Kidney (tissue), 13 donors: ENCODE measurements at regions not wholly inside any gene's neighbourhood (a gene's known extent, or its start where the extent isn't known, plus 50 kb on each side); places are given as distances from the start of the nearest gene placed in this dataset.
A peak's percentile ranks its signal among the peaks of the same experiment; 100 is the strongest.

ENCODE experiments used
- DNase-seq, 5 donors: peaks; one replicate each; pipeline ENCODE4 v3.0.0-alpha.2; 2013 to 2020
- FAIRE-seq: peaks from 2 replicates; lab custom pipeline; 2012; peaks lifted over from hg19 to GRCh38; lab: Jason Lieb, UNC
- H3K27ac ChIP-seq, 2 donors: one replicate each; pipeline ENCODE4 v1.7.0; 2013; ENCODE audit warnings: low read depth in 2 of 2, low read length in 2 of 2, inconsistent platforms in 1 of 2
- H3K27me3 ChIP-seq: one replicate; pipeline ENCODE4 v1.7.1; 2013; ENCODE audit warnings: low read length, inconsistent platforms; ENCODE audit not compliant: control insufficient read depth, insufficient read depth
- H3K36me3 ChIP-seq, 3 donors: one replicate each; pipeline versions ENCODE4 v1.7.0 to v1.7.1; 2013; ENCODE audit warnings: low read length in 3 of 3, control low read depth in 1 of 3, inconsistent platforms in 1 of 3; ENCODE audit not compliant: insufficient read depth in 3 of 3, control insufficient read depth in 2 of 3
- H3K4me1 ChIP-seq, 3 donors: one replicate each; pipeline versions ENCODE4 v1.7.0 to v1.7.1; 2013; ENCODE audit warnings: low read length in 3 of 3, inconsistent platforms in 1 of 3, low read depth in 1 of 3; ENCODE audit not compliant: control insufficient read depth in 2 of 3, insufficient read depth in 2 of 3
- H3K4me3 ChIP-seq, 3 donors: one replicate each; pipeline versions ENCODE4 v1.7.0 to v1.8.1; 2013; ENCODE audit warnings: low read length in 3 of 3, control low read depth in 1 of 3, inconsistent platforms in 1 of 3
- H3K9ac ChIP-seq, 3 donors: one replicate each; pipeline versions ENCODE4 v1.7.0 to v1.7.1; 2013; ENCODE audit warnings: low read length in 3 of 3, control low read depth in 1 of 3, inconsistent platforms in 1 of 3
- H3K9me3 ChIP-seq, 3 donors: one replicate each; pipeline versions ENCODE4 v1.7.0 to v1.7.1; 2013; ENCODE audit warnings: low read length in 3 of 3, control low read depth in 1 of 3, inconsistent platforms in 1 of 3; ENCODE audit not compliant: control insufficient read depth in 2 of 3, insufficient read depth in 1 of 3
- intact Hi-C: fragments of 100-400 bp; cut with DNase I; formaldehyde crosslinking; loops from one replicate; pipeline ENCODE4 v1.11.1; 2022
- TF ChIP-seq, protein P1 (sequence below): IDR thresholded peaks from 3 replicates; pipeline ENCODE4 v1.5.1; 2012; ENCODE audit warnings: mild to moderate bottlenecking, moderate library complexity, borderline replicate concordance; ENCODE audit not compliant: insufficient read depth; ENCODE audit errors: extremely low read depth
- donor health status: control.
- donor health status: control.
- donor health status: control.
- donor health status: control.
- donor health status: control.
- donor health status: DM: yes; HTN: yes; CAD: no.
- donor health status: Normal renal cell carcinoma (clear cell type).

GRCh38 chr4:118585015-118585414 lies 100.2 kb upstream of the METTL14 start:
- no peak overlapping the region for H3K4me3 ChIP-seq
- H3K27ac ChIP-seq, result no peak overlapping the region
- no peaks in the 10 kb centered on the region for H3K36me3 ChIP-seq
- FAIRE-seq (no peak), DNase-seq (no peak)
- no peaks in the 10 kb centered on the region for H3K27me3 ChIP-seq
- intact Hi-C loops, result no loop called here
- H3K4me1 ChIP-seq, result no peaks in the 10 kb centered on the region
- TF ChIP-seq, protein P1, sequence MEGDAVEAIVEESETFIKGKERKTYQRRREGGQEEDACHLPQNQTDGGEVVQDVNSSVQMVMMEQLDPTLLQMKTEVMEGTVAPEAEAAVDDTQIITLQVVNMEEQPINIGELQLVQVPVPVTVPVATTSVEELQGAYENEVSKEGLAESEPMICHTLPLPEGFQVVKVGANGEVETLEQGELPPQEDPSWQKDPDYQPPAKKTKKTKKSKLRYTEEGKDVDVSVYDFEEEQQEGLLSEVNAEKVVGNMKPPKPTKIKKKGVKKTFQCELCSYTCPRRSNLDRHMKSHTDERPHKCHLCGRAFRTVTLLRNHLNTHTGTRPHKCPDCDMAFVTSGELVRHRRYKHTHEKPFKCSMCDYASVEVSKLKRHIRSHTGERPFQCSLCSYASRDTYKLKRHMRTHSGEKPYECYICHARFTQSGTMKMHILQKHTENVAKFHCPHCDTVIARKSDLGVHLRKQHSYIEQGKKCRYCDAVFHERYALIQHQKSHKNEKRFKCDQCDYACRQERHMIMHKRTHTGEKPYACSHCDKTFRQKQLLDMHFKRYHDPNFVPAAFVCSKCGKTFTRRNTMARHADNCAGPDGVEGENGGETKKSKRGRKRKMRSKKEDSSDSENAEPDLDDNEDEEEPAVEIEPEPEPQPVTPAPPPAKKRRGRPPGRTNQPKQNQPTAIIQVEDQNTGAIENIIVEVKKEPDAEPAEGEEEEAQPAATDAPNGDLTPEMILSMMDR, result no peak
- H3K9ac ChIP-seq, result no peak overlapping the region
- H3K9me3 ChIP-seq, result no peaks in the 10 kb centered on the region

DNA sequence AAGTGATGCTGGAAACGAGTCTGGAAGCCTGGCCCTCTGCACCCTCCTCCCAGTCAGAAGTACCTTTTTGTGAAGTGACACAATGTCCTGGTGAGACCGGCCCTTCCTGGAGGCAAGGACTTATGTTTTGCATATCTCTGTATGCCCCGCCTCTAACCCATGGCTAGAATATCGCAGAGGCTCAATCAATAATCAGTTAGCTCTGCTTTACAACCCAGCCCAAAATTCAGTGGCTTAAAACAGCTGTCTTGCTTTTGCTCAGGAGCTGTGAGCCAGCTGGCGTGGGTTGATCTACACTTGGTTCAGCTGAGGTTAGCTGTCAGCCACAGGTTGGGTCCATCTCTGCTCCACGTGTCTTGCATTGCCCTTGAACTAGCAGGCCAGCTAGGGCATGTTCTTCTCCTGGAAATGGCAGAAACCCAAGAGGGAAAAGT lies 98.8 kb upstream of the METTL14 start:
- DNase-seq (peak in 1 of 5 donors; percentile 39), FAIRE-seq (no peak)
- Histone ChIP-seq H3K9ac (no peak overlapping the region), H3K36me3 (no peaks in the 10 kb centered on the region), H3K9me3 (no peaks in the 10 kb centered on the region), H3K4me3 (no peak overlapping the region), H3K27ac (no peak overlapping the region), H3K27me3 (no peaks in the 10 kb centered on the region), H3K4me1 (no peaks in the 10 kb centered on the region)
- TF ChIP-seq, protein P1, result no peak
- intact Hi-C loops, result no loop called here

GRCh38 chr4:118587116-118587831 lies 97.9 kb upstream of the METTL14 start:
- H3K27me3 ChIP-seq, result no peaks in the 10 kb centered on the region
- H3K4me3 ChIP-seq, result no peak overlapping the region
- no peaks in the 10 kb centered on the region for H3K4me1 ChIP-seq
- FAIRE-seq, result no peak
- TF ChIP-seq, protein P1, result no peak
- H3K27ac ChIP-seq, result no peak overlapping the region
- no peaks in the 10 kb centered on the region for H3K9me3 ChIP-seq
- intact Hi-C loops, result no loop called here
- DNase-seq, result no peak
- H3K36me3 ChIP-seq, result no peaks in the 10 kb centered on the region
- H3K9ac ChIP-seq, result no peak overlapping the region
